Activated naive CD4-positive, alpha-beta T cell treated with anti-CD3 and anti-CD28 coated beads, Interleukin-2, amount 10 ng/mL, durations not matched to agents 7 days and 5 days (primary cell): ENCODE measurements at regions not wholly inside any gene's neighbourhood (a gene's known extent, or its start where the extent isn't known, plus 50 kb on each side); places are given as distances from the start of the nearest gene placed in this dataset.
A peak's percentile ranks its signal among the peaks of the same experiment; 100 is the strongest.

ENCODE experiments used
- CTCF ChIA-PET: fragments of 350-600 bp; sonication (Branson Sonifier 250); formaldehyde crosslinking; loops from one replicate; lab custom pipeline; 2021; ENCODE audit warnings: antibody characterized with exemption; lab: Charles Lee
- DNase-seq: peaks from one replicate; pipeline ENCODE4 v3.0.0-alpha.2; 2020
- H3K27ac Mint-ChIP-seq: one replicate; pipeline ENCODE4 v1.8.0; 2021; ENCODE audit warnings: mild to moderate bottlenecking, moderate library complexity, mixed read lengths
- H3K27me3 Mint-ChIP-seq: one replicate; pipeline ENCODE4 v1.8.0; 2021; ENCODE audit warnings: mild to moderate bottlenecking, mixed read lengths
- H3K36me3 Mint-ChIP-seq: one replicate; pipeline ENCODE4 v1.8.0; 2021; ENCODE audit warnings: mixed read lengths
- H3K4me1 Mint-ChIP-seq: one replicate; pipeline ENCODE4 v1.8.0; 2021; ENCODE audit warnings: mixed read lengths
- H3K4me3 Mint-ChIP-seq: one replicate; pipeline ENCODE4 v1.8.0; 2021; ENCODE audit warnings: mild to moderate bottlenecking, moderate library complexity, mixed read lengths
- H3K9me3 Mint-ChIP-seq: one replicate; pipeline ENCODE4 v1.8.0; 2021; ENCODE audit warnings: mixed read lengths

- H3K27ac Mint-ChIP-seq, result no peak overlapping the region
- peaks cover 30% of the 10 kb centered on the region for H3K27me3 Mint-ChIP-seq
- no peak overlapping the region for H3K4me3 Mint-ChIP-seq
- H3K4me1 Mint-ChIP-seq, result peaks cover 15% of the 10 kb centered on the region
- H3K9me3 Mint-ChIP-seq, result no peaks in the 10 kb centered on the region
- H3K36me3 Mint-ChIP-seq, result no peaks in the 10 kb centered on the region
- DNase-seq, result no peak
- CTCF ChIA-PET, result no interaction called here
Observed at GRCh38 chr10:62726638-62727037, 77.9 kb upstream of the ADO start.

GRCh38 chr10:62727934-62728333 is 76.6 kb upstream of the ADO start:
- CTCF ChIA-PET, result interaction anchor here (0.9 to 1.4 kb wide), 5 partner anchors 22 to 90 kb away, joined by 3 to 4 read pairs (median 4); no protein-coding TSS in a partner anchor
- H3K36me3 Mint-ChIP-seq, result no peaks in the 10 kb centered on the region
- DNase-seq, result no peak
- H3K27me3 Mint-ChIP-seq, result peaks cover 30% of the 10 kb centered on the region
- H3K9me3 Mint-ChIP-seq, result no peaks in the 10 kb centered on the region
- H3K4me1 Mint-ChIP-seq, result peaks cover 15% of the 10 kb centered on the region
- no peak overlapping the region for H3K27ac Mint-ChIP-seq
- no peak overlapping the region for H3K4me3 Mint-ChIP-seq

- peak; percentile 27 for DNase-seq
- Mint-ChIP-seq H3K36me3 (no peaks in the 10 kb centered on the region), H3K27ac (peak overlapping the region; percentile 12)
Observed at GRCh38 chr10:62728479-62728878, 76.0 kb upstream of the ADO start.

GRCh38 chr10:62732841-62733653 is 71.5 kb upstream of the ADO start:
- Mint-ChIP-seq H3K36me3 (no peaks in the 10 kb centered on the region), H3K4me1 (peaks cover 12% of the 10 kb centered on the region), H3K27me3 (peaks cover 17% of the 10 kb centered on the region), H3K27ac (no peak overlapping the region), H3K9me3 (no peaks in the 10 kb centered on the region), H3K4me3 (peak overlapping the region; percentile 56)
- DNase-seq, result peak; percentile 54
- CTCF ChIA-PET, result interaction anchor here (1.0 to 3.0 kb wide), 5 partner anchors 52 to 488 kb away, joined by 3 to 14 read pairs (median 6); no protein-coding TSS in a partner anchor

More at GRCh38 chr10:62728479-62728878, 76.0 kb upstream of the ADO start:
- Mint-ChIP-seq H3K4me3 (no peak overlapping the region), H3K27me3 (peaks cover 30% of the 10 kb centered on the region), H3K4me1 (peaks cover 15% of the 10 kb centered on the region), H3K9me3 (no peaks in the 10 kb centered on the region)
- CTCF ChIA-PET, result interaction anchor here (0.9 to 1.4 kb wide), 5 partner anchors 22 to 89 kb away, joined by 3 to 4 read pairs (median 4); no protein-coding TSS in a partner anchor

DNA sequence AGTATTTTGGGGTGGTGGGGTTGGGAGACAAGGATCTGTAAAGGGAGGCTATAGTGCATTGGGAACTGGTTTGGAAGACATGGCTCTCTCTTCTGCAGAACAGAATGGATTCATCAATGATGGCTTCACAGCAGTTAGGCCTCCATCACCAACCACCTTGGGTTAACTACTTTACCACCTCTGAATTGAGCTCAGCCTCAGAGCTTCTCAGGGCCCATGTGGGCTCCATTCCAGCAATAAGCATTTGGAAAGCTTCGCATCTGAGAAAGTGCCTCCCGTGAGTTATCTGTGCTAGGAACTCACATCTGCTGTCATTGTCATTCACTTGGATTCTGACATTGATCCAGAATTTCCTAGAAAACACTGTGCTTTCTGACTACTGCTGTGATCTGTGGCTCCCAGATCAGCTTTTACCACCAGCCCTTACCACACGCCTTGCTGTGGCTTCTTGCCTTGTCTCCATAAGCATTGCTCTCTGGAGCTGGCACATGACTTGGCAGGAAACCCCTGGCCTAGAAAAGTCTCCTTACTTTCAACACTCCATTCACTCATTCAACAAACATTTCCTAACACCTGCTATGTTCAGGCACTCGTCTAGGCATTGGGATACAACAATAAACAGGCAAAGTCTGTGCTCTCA is 70.7 kb upstream of the ADO start:
- DNase-seq, result peak; percentile 50
- CTCF ChIA-PET, result interaction anchor here (1.0 to 3.0 kb wide), 4 partner anchors 53 to 489 kb away, joined by 3 to 14 read pairs (median 7); no protein-coding TSS in a partner anchor
- Mint-ChIP-seq H3K27ac (no peak overlapping the region), H3K36me3 (no peaks in the 10 kb centered on the region), H3K4me1 (peaks cover 5% of the 10 kb centered on the region), H3K9me3 (no peaks in the 10 kb centered on the region), H3K4me3 (peak overlapping the region; percentile 56), H3K27me3 (peaks cover 12% of the 10 kb centered on the region)

- CTCF ChIA-PET, result no interaction called here
- no peak overlapping the region for H3K4me3 Mint-ChIP-seq
Observed at GRCh38 chr10:62734781-62735463, 69.6 kb upstream of the ADO start.

GRCh38 chr10:62735464-62736167 is 68.9 kb upstream of the ADO start:
- CTCF ChIA-PET, result interaction anchor here (1.1 kb wide), 1 partner anchor 54 kb away, joined by 3 read pairs; no protein-coding TSS in a partner anchor
- no peaks in the 10 kb centered on the region for H3K9me3 Mint-ChIP-seq
- no peak overlapping the region for H3K27ac Mint-ChIP-seq
- DNase-seq, result no peak
- no peak overlapping the region for H3K4me3 Mint-ChIP-seq
- H3K36me3 Mint-ChIP-seq, result no peaks in the 10 kb centered on the region
- H3K27me3 Mint-ChIP-seq, result no peaks in the 10 kb centered on the region
- H3K4me1 Mint-ChIP-seq, result no peaks in the 10 kb centered on the region

More at GRCh38 chr10:62734781-62735463, 69.6 kb upstream of the ADO start:
- Mint-ChIP-seq H3K9me3 (no peaks in the 10 kb centered on the region), H3K27ac (no peak overlapping the region), H3K36me3 (no peaks in the 10 kb centered on the region), H3K4me1 (no peaks in the 10 kb centered on the region), H3K27me3 (peaks cover under 1% of the 10 kb centered on the region)
- no peak for DNase-seq

DNA sequence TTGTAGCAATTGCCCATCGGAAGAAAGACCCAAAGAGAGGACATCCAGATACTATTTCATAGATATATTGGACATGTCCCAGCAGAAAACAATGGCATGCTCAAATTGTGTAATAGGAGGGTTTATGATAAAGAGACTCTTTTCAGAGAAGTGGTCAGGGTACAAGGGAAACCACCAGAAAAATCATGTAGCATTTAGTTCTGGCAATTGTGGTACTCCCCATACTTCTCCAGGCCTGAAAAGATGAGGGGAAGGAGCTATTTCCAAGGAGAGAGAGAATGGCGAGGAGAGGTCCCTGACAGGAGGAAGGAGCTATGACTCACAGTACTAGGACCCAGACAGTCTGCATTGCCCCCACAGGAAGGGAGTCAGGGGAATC is 68.4 kb upstream of the ADO start:
- no peak for DNase-seq
- Mint-ChIP-seq H3K36me3 (no peaks in the 10 kb centered on the region), H3K4me1 (no peaks in the 10 kb centered on the region), H3K4me3 (no peak overlapping the region), H3K9me3 (no peaks in the 10 kb centered on the region), H3K27ac (no peak overlapping the region), H3K27me3 (no peaks in the 10 kb centered on the region)
- CTCF ChIA-PET, result interaction anchor here (0.6 to 1.1 kb wide), 2 partner anchors 55 to 348 kb away, joined by 3 read pairs; no protein-coding TSS in a partner anchor

DNA sequence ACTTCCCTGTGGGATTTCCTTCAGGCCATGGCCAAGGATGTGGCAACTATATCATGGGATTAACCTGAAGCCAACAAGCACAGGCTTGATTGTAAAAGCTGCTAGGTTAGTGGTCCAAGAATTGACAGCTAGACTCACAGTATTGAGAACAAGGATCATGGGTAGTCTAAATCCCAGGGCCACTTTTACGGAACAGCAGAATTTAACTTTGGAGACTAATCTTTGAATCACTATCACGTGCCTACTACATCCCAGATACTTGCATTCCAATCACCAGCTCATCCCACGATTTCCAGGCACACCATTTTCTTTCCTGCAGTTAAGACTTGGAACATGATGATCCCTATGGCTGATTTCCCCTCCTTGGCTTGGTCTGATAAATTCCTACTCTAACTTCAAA is 65.6 kb upstream of the ADO start:
- Mint-ChIP-seq H3K36me3 (no peaks in the 10 kb centered on the region), H3K4me3 (no peak overlapping the region), H3K27me3 (peaks cover 3% of the 10 kb centered on the region), H3K27ac (no peak overlapping the region), H3K4me1 (peaks cover 5% of the 10 kb centered on the region), H3K9me3 (no peaks in the 10 kb centered on the region)
- CTCF ChIA-PET, result no interaction called here
- no peak for DNase-seq

DNA sequence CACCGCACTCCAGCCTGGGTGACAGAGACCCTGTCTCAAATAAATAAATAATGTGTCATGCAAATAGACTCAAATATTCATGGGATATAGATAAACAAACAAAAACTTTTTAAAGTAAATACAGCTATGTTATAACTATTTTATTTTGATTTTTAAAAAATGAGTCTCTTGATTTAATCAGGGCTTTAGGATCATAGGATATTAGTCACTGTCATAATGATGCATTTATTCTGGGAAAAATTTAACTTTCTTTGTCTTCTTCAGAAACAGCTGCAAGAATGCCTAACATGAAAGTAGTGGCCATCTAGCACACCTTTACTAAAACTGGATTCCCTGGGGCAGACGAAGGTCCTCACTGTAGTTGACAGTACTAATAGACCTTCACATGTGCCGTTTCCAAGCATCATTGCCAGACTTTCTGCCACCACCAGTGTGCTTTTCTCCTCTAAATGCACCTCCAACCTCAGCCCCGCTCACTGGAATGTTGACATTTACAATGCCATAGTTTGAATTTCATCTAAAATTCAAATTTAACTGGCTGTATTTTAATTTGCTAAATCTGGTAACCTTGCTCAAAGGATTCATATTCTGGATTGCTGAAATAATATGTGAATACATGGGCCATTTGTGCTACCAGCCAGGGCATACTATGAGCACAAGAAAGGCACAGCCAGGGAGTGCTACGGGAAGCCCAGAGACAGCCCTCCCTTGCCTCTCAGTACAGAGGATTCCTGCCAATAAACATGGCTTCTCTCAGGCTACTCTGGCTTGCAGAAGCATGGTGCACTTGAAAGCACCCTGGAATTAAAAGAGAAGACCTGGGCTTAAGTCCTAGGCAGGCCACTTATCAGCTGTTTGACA is 63.4 kb upstream of the ADO start:
- H3K27me3 Mint-ChIP-seq, result peaks cover 3% of the 10 kb centered on the region
- no peaks in the 10 kb centered on the region for H3K9me3 Mint-ChIP-seq
- H3K4me1 Mint-ChIP-seq, result peaks cover 5% of the 10 kb centered on the region
- no peak overlapping the region for H3K27ac Mint-ChIP-seq
- no peaks in the 10 kb centered on the region for H3K36me3 Mint-ChIP-seq
- H3K4me3 Mint-ChIP-seq, result no peak overlapping the region
- DNase-seq, result no peak
- CTCF ChIA-PET, result no interaction called here

DNA sequence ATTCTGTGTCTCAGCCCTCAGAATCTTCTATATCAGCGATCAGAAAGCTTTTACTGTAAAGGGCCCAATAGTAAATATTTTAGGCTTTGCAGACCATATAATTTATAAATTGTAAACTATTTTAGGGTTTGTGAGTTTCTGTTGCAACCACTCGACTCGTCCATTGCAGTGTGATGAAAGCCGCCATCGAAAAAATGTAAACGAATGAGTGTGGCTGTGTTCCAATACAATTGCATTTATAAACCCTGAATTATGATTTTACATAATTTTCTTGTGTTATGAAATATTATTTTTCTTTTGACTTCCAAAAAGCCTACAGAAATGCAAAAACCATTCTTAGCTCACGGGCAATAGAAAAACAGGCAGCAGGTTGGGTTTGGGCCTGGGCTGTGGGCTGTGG is 62.5 kb upstream of the ADO start:
- Mint-ChIP-seq H3K9me3 (no peaks in the 10 kb centered on the region), H3K27me3 (peaks cover 3% of the 10 kb centered on the region), H3K4me1 (peaks cover 5% of the 10 kb centered on the region), H3K4me3 (no peak overlapping the region), H3K27ac (no peak overlapping the region), H3K36me3 (no peaks in the 10 kb centered on the region)
- no peak for DNase-seq
- CTCF ChIA-PET, result no interaction called here

DNA sequence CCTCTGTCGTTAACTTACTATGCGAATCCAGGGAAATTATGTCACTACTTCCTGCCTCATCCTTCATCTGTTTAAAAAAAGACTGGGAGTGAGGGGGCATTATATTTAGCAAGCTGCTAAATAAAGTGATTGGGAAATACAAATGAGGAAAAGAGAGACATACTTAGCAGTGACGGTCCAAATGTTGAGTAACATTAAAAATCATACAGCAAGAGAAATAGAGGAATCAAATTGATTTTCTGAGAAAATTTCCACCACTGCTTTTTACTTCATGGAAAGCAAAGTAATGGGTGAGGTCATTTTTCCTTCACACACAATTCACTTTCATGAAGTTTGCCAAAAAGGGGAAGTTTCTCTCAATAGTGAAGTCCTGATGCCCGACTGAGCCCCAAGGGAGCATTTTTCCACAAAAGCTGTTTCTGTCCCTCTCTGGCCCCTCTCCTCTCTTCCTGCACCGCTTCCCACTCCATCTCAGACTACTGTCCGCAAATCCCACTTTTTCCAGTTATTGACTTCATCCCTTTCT is 61.9 kb upstream of the ADO start:
- Mint-ChIP-seq H3K4me3 (no peak overlapping the region), H3K36me3 (no peaks in the 10 kb centered on the region), H3K9me3 (no peaks in the 10 kb centered on the region), H3K4me1 (peaks cover 5% of the 10 kb centered on the region), H3K27ac (no peak overlapping the region), H3K27me3 (peaks cover 3% of the 10 kb centered on the region)
- CTCF ChIA-PET, result no interaction called here
- no peak for DNase-seq

GRCh38 chr10:62744136-62744535 is 60.4 kb upstream of the ADO start:
- Mint-ChIP-seq H3K27me3 (peaks cover 3% of the 10 kb centered on the region), H3K4me1 (peaks cover 15% of the 10 kb centered on the region), H3K36me3 (no peaks in the 10 kb centered on the region), H3K9me3 (no peaks in the 10 kb centered on the region), H3K27ac (no peak overlapping the region), H3K4me3 (no peak overlapping the region)
- CTCF ChIA-PET, result no interaction called here
- DNase-seq, result no peak
